G401.6 (cell line): ENCODE measurements at regions not wholly inside any gene's neighbourhood (a gene's known extent, or its start where the extent isn't known, plus 50 kb on each side); places are given as distances from the start of the nearest gene placed in this dataset.
"Not testable (repeated sequence)": the region's sequence is repeated elsewhere in the genome, so short reads cannot be mapped to it uniquely, and the experiment has no call there.

Experiments
- FAIRE-seq: peaks from 2 replicates; lab custom pipeline; 2012; peaks lifted over from hg19 to GRCh38; lab: Jason Lieb, UNC

GRCh38 chr1:177891809-177892208 is 78.0 kb downstream of the SEC16B start:
- no peak for FAIRE-seq

- FAIRE-seq: no peak
Observed at GRCh38 chr1:177890479-177890878, 79.4 kb downstream of the SEC16B start.

GRCh38 chr1:177884479-177885021 is 85.3 kb downstream of the SEC16B start:
- no peak for FAIRE-seq

- FAIRE-seq: no peak
Observed at GRCh38 chr1:177883581-177883980, 86.3 kb downstream of the SEC16B start.

- no peak for FAIRE-seq
Observed at GRCh38 chr1:177880339-177880891, 89.4 kb downstream of the SEC16B start.

GRCh38 chr1:177877086-177877485 is 92.8 kb downstream of the SEC16B start:
- no peak for FAIRE-seq

- FAIRE-seq: no peak
Observed at GRCh38 chr1:177873238-177873637, 96.6 kb downstream of the SEC16B start.

GRCh38 chr1:177872308-177872900 is 97.5 kb downstream of the SEC16B start:
- no peak for FAIRE-seq

GRCh38 chr1:177871613-177872307 is 98.1 kb downstream of the SEC16B start:
- no peak for FAIRE-seq

- no peak for FAIRE-seq
Observed at GRCh38 chr1:177869586-177869985, 100.3 kb downstream of the SEC16B start.

- not testable (repeated sequence) for FAIRE-seq
Observed at GRCh38 chr1:177869011-177869410, 100.8 kb downstream of the SEC16B start.

- no peak for FAIRE-seq
Observed at GRCh38 chr1:177865807-177866206, 104.1 kb downstream of the SEC16B start.

GRCh38 chr1:177864538-177865305 is 105.1 kb downstream of the SEC16B start:
- FAIRE-seq: no peak

- FAIRE-seq: no peak
Observed at GRCh38 chr1:177863796-177864195, 106.1 kb downstream of the SEC16B start.

- no peak for FAIRE-seq
Observed at GRCh38 chr1:177862916-177863315, 106.9 kb downstream of the SEC16B start.

GRCh38 chr1:177859572-177859971 is 110.3 kb downstream of the SEC16B start:
- FAIRE-seq: no peak

- no peak for FAIRE-seq
Observed at GRCh38 chr1:177858332-177858821, 111.5 kb downstream of the SEC16B start.

GRCh38 chr1:177857285-177857684 is 112.6 kb downstream of the SEC16B start:
- no peak for FAIRE-seq

- no peak for FAIRE-seq
Observed at GRCh38 chr1:177854951-177855350, 114.9 kb downstream of the SEC16B start.

GRCh38 chr1:177849579-177850290 is 120.1 kb downstream of the SEC16B start:
- no peak for FAIRE-seq

- no peak for FAIRE-seq
Observed at GRCh38 chr1:177849130-177849529, 120.7 kb downstream of the SEC16B start.

- no peak for FAIRE-seq
Observed at GRCh38 chr1:177848577-177848976, 121.3 kb downstream of the SEC16B start.
